ENCODE measurements at regions not wholly inside any gene's neighbourhood (a gene's known extent, or its start where the extent isn't known, plus 50 kb on each side); places are given as distances from the start of the nearest gene placed in this dataset.

- no peaks in the 10 kb centered on the region for H3K4me1 ChIP-seq
- DNase-seq = no peak
- no peaks in the 10 kb centered on the region for H3K36me3 ChIP-seq
- H3K27me3 ChIP-seq = no peaks in the 10 kb centered on the region
- H3K4me3 ChIP-seq = no peak overlapping the region
- no peak overlapping the region for H3K27ac ChIP-seq
- no peaks in the 10 kb centered on the region for H3K9me3 ChIP-seq (replicated peaks)
Measured at GRCh38 chr3:94241986-94242385, 179.1 kb downstream of the NSUN3 start.

GRCh38 chr3:94246171-94246570 is 183.3 kb downstream of the NSUN3 start:
- Histone ChIP-seq H3K4me1 (no peaks in the 10 kb centered on the region), H3K27me3 (no peaks in the 10 kb centered on the region), H3K27ac (no peak overlapping the region), H3K4me3 (no peak overlapping the region), H3K9me3 (replicated peaks) (no peaks in the 10 kb centered on the region), H3K36me3 (no peaks in the 10 kb centered on the region)
- DNase-seq = no peak

GRCh38 chr3:94248042-94248441 is 185.2 kb downstream of the NSUN3 start:
- Histone ChIP-seq H3K4me1 (no peaks in the 10 kb centered on the region), H3K27ac (no peak overlapping the region), H3K9me3 (replicated peaks) (no peaks in the 10 kb centered on the region), H3K36me3 (no peaks in the 10 kb centered on the region), H3K4me3 (no peak overlapping the region), H3K27me3 (no peaks in the 10 kb centered on the region)
- no peak for DNase-seq

- peak; percentile 61 to 88 for DNase-seq
- H3K27ac ChIP-seq = no peak overlapping the region
- H3K27me3 ChIP-seq = no peaks in the 10 kb centered on the region
- no peaks in the 10 kb centered on the region for H3K36me3 ChIP-seq
- H3K9me3 ChIP-seq (replicated peaks) = no peaks in the 10 kb centered on the region
- no peaks in the 10 kb centered on the region for H3K4me1 ChIP-seq
- no peak overlapping the region for H3K4me3 ChIP-seq
Measured at GRCh38 chr3:94249491-94250079, 186.7 kb downstream of the NSUN3 start.

GRCh38 chr3:94251566-94251965 is 188.7 kb downstream of the NSUN3 start:
- Histone ChIP-seq H3K27ac (no peak overlapping the region), H3K9me3 (replicated peaks) (no peaks in the 10 kb centered on the region), H3K36me3 (no peaks in the 10 kb centered on the region), H3K4me3 (no peak overlapping the region), H3K27me3 (no peaks in the 10 kb centered on the region), H3K4me1 (no peaks in the 10 kb centered on the region)
- DNase-seq = no peak

- Histone ChIP-seq H3K4me1 (no peaks in the 10 kb centered on the region), H3K36me3 (no peaks in the 10 kb centered on the region), H3K27me3 (no peaks in the 10 kb centered on the region), H3K27ac (no peak overlapping the region), H3K4me3 (no peak overlapping the region), H3K9me3 (replicated peaks) (no peaks in the 10 kb centered on the region)
- DNase-seq = no peak
Measured at GRCh38 chr3:94252316-94252715, 189.5 kb downstream of the NSUN3 start.

- H3K27ac ChIP-seq = no peak overlapping the region
- DNase-seq = no peak
- H3K36me3 ChIP-seq = no peaks in the 10 kb centered on the region
- H3K9me3 ChIP-seq (replicated peaks) = no peaks in the 10 kb centered on the region
- H3K4me3 ChIP-seq = no peak overlapping the region
- no peaks in the 10 kb centered on the region for H3K27me3 ChIP-seq
- H3K4me1 ChIP-seq = no peaks in the 10 kb centered on the region
Measured at GRCh38 chr3:94256888-94257813, 194.3 kb downstream of the NSUN3 start.

GRCh38 chr3:94258851-94259250 is 196.0 kb downstream of the NSUN3 start:
- DNase-seq = no peak
- Histone ChIP-seq H3K27me3 (no peaks in the 10 kb centered on the region), H3K4me3 (no peak overlapping the region), H3K36me3 (no peaks in the 10 kb centered on the region), H3K4me1 (no peaks in the 10 kb centered on the region), H3K9me3 (replicated peaks) (no peaks in the 10 kb centered on the region), H3K27ac (no peak overlapping the region)

GRCh38 chr3:94259291-94259690 is 196.4 kb downstream of the NSUN3 start:
- no peaks in the 10 kb centered on the region for H3K9me3 ChIP-seq (replicated peaks)
- H3K27ac ChIP-seq = no peak overlapping the region
- no peaks in the 10 kb centered on the region for H3K4me1 ChIP-seq
- H3K36me3 ChIP-seq = no peaks in the 10 kb centered on the region
- no peak overlapping the region for H3K4me3 ChIP-seq
- no peak for DNase-seq
- no peaks in the 10 kb centered on the region for H3K27me3 ChIP-seq

- H3K27me3 ChIP-seq = no peaks in the 10 kb centered on the region; the same call in 1 of the 2 replicates
- peak in 1 of 2 experiments; percentile 12 for DNase-seq
- no peak overlapping the region for H3K4me3 ChIP-seq
- H3K36me3 ChIP-seq = no peaks in the 10 kb centered on the region
- no peaks in the 10 kb centered on the region for H3K9me3 ChIP-seq (replicated peaks)
- peak overlapping the region; percentile 33; the same call in 1 of the 2 replicates for H3K27ac ChIP-seq
- H3K4me1 ChIP-seq = peaks cover 10% of the 10 kb centered on the region
Measured at GRCh38 chr3:94269763-94270162, 206.9 kb downstream of the NSUN3 start.

GRCh38 chr3:94272016-94272415 is 209.2 kb downstream of the NSUN3 start:
- H3K9me3 ChIP-seq (replicated peaks) = no peaks in the 10 kb centered on the region
- 0 out of 2 replicates have a peak, but pooled peaks cover 2% of the 10 kb centered on the region for H3K36me3 ChIP-seq
- no peak for DNase-seq
- peaks cover 10% of the 10 kb centered on the region for H3K4me1 ChIP-seq
- H3K4me3 ChIP-seq = no peak overlapping the region
- H3K27ac ChIP-seq = no peak overlapping the region
- no peaks in the 10 kb centered on the region; the same call in 1 of the 2 replicates for H3K27me3 ChIP-seq

- Histone ChIP-seq H3K36me3 (0 out of 2 replicates have a peak, but pooled peaks cover 2% of the 10 kb centered on the region), H3K4me3 (no peak overlapping the region), H3K9me3 (replicated peaks) (no peaks in the 10 kb centered on the region), H3K4me1 (no peaks in the 10 kb centered on the region), H3K27me3 (no peaks in the 10 kb centered on the region), H3K27ac (no peak overlapping the region)
- no peak for DNase-seq
Measured at GRCh38 chr3:94280958-94281357, 218.1 kb downstream of the NSUN3 start.

GRCh38 chr3:94285872-94286271 is 223.0 kb downstream of the NSUN3 start:
- Histone ChIP-seq H3K4me1 (no peaks in the 10 kb centered on the region), H3K9me3 (replicated peaks) (no peaks in the 10 kb centered on the region), H3K36me3 (no peaks in the 10 kb centered on the region), H3K27me3 (no peaks in the 10 kb centered on the region), H3K27ac (no peak overlapping the region), H3K4me3 (no peak overlapping the region)
- DNase-seq = no peak

- DNase-seq = no peak
- Histone ChIP-seq H3K4me3 (no peak overlapping the region), H3K27ac (no peak overlapping the region), H3K4me1 (no peaks in the 10 kb centered on the region), H3K27me3 (no peaks in the 10 kb centered on the region), H3K36me3 (no peaks in the 10 kb centered on the region), H3K9me3 (replicated peaks) (no peaks in the 10 kb centered on the region; the same call in 1 of the 2 replicates)
Measured at GRCh38 chr3:94291686-94292085, 228.8 kb downstream of the NSUN3 start.

- Histone ChIP-seq H3K4me3 (no peak overlapping the region), H3K27ac (no peak overlapping the region), H3K27me3 (no peaks in the 10 kb centered on the region), H3K9me3 (replicated peaks) (no peaks in the 10 kb centered on the region; the same call in 1 of the 2 replicates), H3K4me1 (no peaks in the 10 kb centered on the region), H3K36me3 (no peaks in the 10 kb centered on the region)
- DNase-seq = no peak
Measured at GRCh38 chr3:94292151-94292550, 229.3 kb downstream of the NSUN3 start.

All from SJCRH30 (cell line).